WERI-Rb-1 (cell line): ENCODE measurements at regions not wholly inside any gene's neighbourhood (a gene's known extent, or its start where the extent isn't known, plus 50 kb on each side); places are given as distances from the start of the nearest gene placed in this dataset.

Experiments
- DNase-seq: peaks from one replicate; pipeline ENCODE4 v3.0.0-alpha.2; 2020
- H3K27ac ChIP-seq: fragments of 250-450 bp; sonication (Bioruptor Pico); 2 replicates; pipeline ENCODE4 v1.5.1; 2020; ENCODE audit warnings: mild to moderate bottlenecking, moderate library complexity
- H3K27me3 ChIP-seq: fragments of 250-450 bp; sonication (Bioruptor Pico); 2 replicates; pipeline ENCODE4 v1.5.1; 2021; ENCODE audit warnings: mild to moderate bottlenecking, low read depth, moderate library complexity; ENCODE audit not compliant: insufficient read depth, severe bottlenecking
- H3K36me3 ChIP-seq: fragments of 250-450 bp; sonication (Bioruptor Pico); 2 replicates; pipeline ENCODE4 v1.5.1; 2020; ENCODE audit warnings: mild to moderate bottlenecking, moderate library complexity
- H3K4me3 ChIP-seq: 2 replicates; pipeline ENCODE4 v1.5.1; 2011; ENCODE audit warnings: low read depth, mild to moderate bottlenecking, control low read depth, low read length
- H3K9me3 ChIP-seq: fragments of 250-450 bp; sonication (Bioruptor Pico); 2 replicates; pipeline ENCODE4 v1.5.1; 2021; ENCODE audit warnings: mild to moderate bottlenecking, moderate library complexity; ENCODE audit not compliant: severe bottlenecking
- CTCF ChIP-seq: IDR thresholded peaks from 2 replicates; pipeline ENCODE4 v1.5.1; 2011; ENCODE audit warnings: low read depth, mild to moderate bottlenecking, control low read depth, inconsistent platforms, low read length

DNA sequence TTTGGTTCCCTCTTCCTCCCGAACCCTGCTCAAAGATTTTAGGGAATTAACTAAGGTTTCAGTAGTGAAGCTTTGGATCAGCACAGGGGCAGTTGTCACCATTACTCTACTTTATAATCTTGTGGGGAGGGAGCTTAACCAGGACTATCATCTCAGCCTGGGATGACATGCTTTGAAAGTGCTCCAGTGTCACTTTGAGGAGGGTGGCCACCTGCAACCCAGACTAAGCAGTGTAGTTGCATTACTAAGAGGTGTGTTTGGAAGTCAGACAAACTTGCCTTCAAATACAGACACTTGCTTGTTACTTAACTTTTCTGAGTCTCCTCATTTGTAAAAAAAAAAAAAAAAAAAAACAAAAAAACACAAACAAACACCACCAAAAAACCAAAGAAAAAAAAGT is 340.3 kb upstream of the TBL1XR1 start:
- no peaks in the 10 kb centered on the region for H3K9me3 ChIP-seq
- no peak overlapping the region for H3K4me3 ChIP-seq
- no peak for TF ChIP-seq CTCF
- no peak overlapping the region for H3K27ac ChIP-seq
- no peaks in the 10 kb centered on the region for H3K36me3 ChIP-seq
- no peaks in the 10 kb centered on the region for H3K27me3 ChIP-seq
- peak; percentile 23 for DNase-seq

DNA sequence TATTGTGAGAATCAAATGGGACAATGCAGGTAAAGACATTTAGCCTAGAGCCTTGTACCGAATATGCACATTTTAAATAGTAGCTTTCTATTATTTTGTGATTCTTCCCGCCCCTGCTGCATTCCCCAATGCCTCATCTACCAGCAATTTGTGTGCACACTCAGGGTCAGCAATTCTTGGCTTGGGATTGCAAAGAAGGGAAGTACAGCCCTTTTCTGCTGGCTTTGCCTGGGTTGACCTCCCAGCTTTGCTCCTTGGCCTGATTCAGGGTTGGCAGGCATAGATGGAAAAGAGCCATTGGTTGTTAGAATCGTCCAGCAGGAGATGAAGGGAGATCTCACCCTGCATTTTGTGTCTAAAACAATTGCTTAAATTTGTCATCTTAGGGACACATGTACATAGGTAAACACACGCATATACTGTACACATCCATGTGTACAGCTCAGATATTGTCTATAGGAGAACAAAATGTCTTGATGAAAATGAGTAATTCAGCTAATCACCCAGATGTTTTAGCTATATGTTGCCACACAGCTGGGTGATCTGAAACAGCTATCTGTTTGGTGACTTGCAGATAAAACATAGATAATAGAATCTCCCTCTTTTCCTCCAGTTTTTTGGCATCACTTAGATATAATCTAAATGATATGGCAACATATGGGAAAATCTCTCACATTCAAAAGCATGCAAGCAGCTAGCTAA is 340.9 kb upstream of the TBL1XR1 start:
- DNase-seq = no peak
- Histone ChIP-seq H3K36me3 (no peaks in the 10 kb centered on the region), H3K4me3 (no peak overlapping the region), H3K27ac (no peak overlapping the region), H3K27me3 (no peaks in the 10 kb centered on the region), H3K9me3 (no peaks in the 10 kb centered on the region)
- no peak for TF ChIP-seq CTCF

DNA sequence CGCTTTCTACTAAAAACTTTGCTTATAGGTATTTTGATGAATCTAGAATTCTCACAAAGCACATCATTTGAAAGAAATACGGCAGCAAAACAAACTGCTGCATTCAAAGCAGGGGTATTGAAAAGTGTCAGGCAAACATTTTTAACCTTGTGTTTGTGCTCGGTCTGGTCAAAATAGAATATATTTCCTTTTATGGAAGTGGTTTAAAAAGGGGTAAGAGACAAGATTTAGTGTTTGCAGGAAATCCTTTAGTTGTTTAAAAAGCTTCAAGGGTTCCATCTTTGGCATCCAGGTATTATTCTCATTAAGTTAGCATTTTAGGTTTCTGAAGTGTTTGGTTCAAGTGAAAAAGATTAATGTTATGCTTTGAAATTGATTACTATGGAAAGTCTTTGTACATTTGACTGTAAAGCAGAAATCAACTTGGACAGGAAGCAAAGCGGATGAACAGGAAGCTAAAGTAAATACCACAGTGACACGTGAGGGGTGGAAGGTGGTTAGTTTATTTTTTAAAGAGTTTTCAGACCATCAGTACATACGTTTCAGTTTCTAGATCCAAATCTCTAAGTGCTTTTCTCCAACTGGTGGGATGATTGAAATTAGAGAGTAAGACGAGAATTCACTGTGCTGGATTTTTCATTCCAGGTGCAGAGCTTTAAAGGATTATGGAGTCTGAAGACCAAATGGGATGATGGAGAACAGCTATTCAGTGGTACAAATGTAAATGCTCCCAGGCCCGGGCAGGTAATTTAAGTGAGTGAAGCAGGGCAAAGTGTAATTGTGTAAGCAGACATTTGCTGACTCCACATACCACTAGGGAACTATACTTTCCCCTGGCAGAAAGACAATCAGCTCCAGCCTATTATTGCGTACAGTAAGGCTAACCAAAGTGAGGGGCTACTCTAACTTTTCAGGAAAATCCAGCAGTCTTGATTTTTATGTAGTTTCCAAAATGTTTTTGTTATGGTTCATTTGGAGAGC is 341.8 kb upstream of the TBL1XR1 start:
- H3K4me3 ChIP-seq = no peak overlapping the region
- H3K27ac ChIP-seq = no peak overlapping the region
- H3K27me3 ChIP-seq = no peaks in the 10 kb centered on the region
- TF ChIP-seq CTCF = no peak
- no peaks in the 10 kb centered on the region for H3K36me3 ChIP-seq
- no peaks in the 10 kb centered on the region for H3K9me3 ChIP-seq
- DNase-seq = no peak

GRCh38 chr3:177541541-177541940 is 344.3 kb upstream of the TBL1XR1 start:
- no peaks in the 10 kb centered on the region for H3K27me3 ChIP-seq
- H3K9me3 ChIP-seq = no peaks in the 10 kb centered on the region
- H3K27ac ChIP-seq = no peak overlapping the region
- no peaks in the 10 kb centered on the region for H3K36me3 ChIP-seq
- no peak for DNase-seq
- no peak for TF ChIP-seq CTCF
- no peak overlapping the region for H3K4me3 ChIP-seq

DNA sequence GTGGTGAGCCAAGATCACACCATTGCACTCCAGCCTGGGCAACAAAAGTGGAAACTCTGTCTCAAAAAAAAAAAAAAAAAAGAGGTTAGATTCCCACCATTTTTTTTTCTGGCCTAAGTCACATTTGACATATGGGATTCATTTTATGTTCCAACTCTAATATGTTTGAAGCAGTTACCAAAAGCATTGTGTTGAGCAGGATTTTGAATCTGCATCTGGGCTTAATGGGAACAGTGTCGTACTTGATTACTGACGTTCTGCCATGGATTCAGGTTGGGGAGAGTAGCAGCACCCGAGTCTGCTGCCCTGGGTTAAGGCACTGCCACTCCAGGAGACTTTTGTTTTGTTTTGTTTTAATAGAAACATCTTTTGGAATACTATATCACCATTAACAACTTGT is 348.7 kb upstream of the TBL1XR1 start:
- Histone ChIP-seq H3K36me3 (no peaks in the 10 kb centered on the region), H3K27ac (no peak overlapping the region)
- TF ChIP-seq CTCF = no peak

More for the DNA sequence above, 348.7 kb upstream of the TBL1XR1 start:
- DNase-seq = no peak
- Histone ChIP-seq H3K9me3 (no peaks in the 10 kb centered on the region), H3K4me3 (no peak overlapping the region), H3K27me3 (no peaks in the 10 kb centered on the region)
